ENCODE measurements at regions not wholly inside any gene's neighbourhood (a gene's known extent, or its start where the extent isn't known, plus 50 kb on each side); places are given as distances from the start of the nearest gene placed in this dataset.

GRCh38 chr18:51862051-51862715 is 477.8 kb upstream of the DCC start:
- DNase-seq = no peak

GRCh38 chr18:51864219-51864965 is 475.6 kb upstream of the DCC start:
- DNase-seq = no peak

GRCh38 chr18:51865538-51865937 is 474.5 kb upstream of the DCC start:
- DNase-seq = no peak

- DNase-seq = no peak
Measured at GRCh38 chr18:51867767-51868166, 472.2 kb upstream of the DCC start.

GRCh38 chr18:51878724-51879123 is 461.3 kb upstream of the DCC start:
- no peak for DNase-seq

- DNase-seq = no peak
Measured at GRCh38 chr18:51879329-51879728, 460.7 kb upstream of the DCC start.

- DNase-seq = no peak
Measured at GRCh38 chr18:51881394-51881793, 458.6 kb upstream of the DCC start.

- DNase-seq = no peak
Measured at GRCh38 chr18:51884039-51884438, 456.0 kb upstream of the DCC start.

GRCh38 chr18:51890762-51891161 is 449.2 kb upstream of the DCC start:
- DNase-seq = no peak

- DNase-seq = no peak
Measured at GRCh38 chr18:51891876-51892275, 448.1 kb upstream of the DCC start.

GRCh38 chr18:51897884-51898283 is 442.1 kb upstream of the DCC start:
- DNase-seq = no peak

GRCh38 chr18:51907687-51908597 is 432.1 kb upstream of the DCC start:
- no peak for DNase-seq

GRCh38 chr18:51908598-51908944 is 431.4 kb upstream of the DCC start:
- DNase-seq = no peak

GRCh38 chr18:51911584-51911983 is 428.4 kb upstream of the DCC start:
- no peak for DNase-seq

- no peak for DNase-seq
Measured at GRCh38 chr18:51912381-51912780, 427.6 kb upstream of the DCC start.

- no peak for DNase-seq
Measured at GRCh38 chr18:51915176-51915575, 424.8 kb upstream of the DCC start.

GRCh38 chr18:51921862-51922261 is 418.1 kb upstream of the DCC start:
- no peak for DNase-seq

GRCh38 chr18:51933903-51934302 is 406.1 kb upstream of the DCC start:
- no peak for DNase-seq

GRCh38 chr18:51936115-51936514 is 403.9 kb upstream of the DCC start:
- DNase-seq = no peak

- DNase-seq = no peak
Measured at GRCh38 chr18:51941999-51942398, 398.0 kb upstream of the DCC start.

GRCh38 chr18:51943281-51943680 is 396.7 kb upstream of the DCC start:
- DNase-seq = no peak

- no peak for DNase-seq
Measured at GRCh38 chr18:51946946-51947345, 393.1 kb upstream of the DCC start.

GRCh38 chr18:51952844-51953243 is 387.2 kb upstream of the DCC start:
- no peak for DNase-seq

- DNase-seq = no peak
Measured at GRCh38 chr18:51953521-51953920, 386.5 kb upstream of the DCC start.

Data from left hindlimb (tissue), 1 donor.